ENCODE measurements at regions not wholly inside any gene's neighbourhood (a gene's known extent, or its start where the extent isn't known, plus 50 kb on each side); places are given as distances from the start of the nearest gene placed in this dataset.

DNA sequence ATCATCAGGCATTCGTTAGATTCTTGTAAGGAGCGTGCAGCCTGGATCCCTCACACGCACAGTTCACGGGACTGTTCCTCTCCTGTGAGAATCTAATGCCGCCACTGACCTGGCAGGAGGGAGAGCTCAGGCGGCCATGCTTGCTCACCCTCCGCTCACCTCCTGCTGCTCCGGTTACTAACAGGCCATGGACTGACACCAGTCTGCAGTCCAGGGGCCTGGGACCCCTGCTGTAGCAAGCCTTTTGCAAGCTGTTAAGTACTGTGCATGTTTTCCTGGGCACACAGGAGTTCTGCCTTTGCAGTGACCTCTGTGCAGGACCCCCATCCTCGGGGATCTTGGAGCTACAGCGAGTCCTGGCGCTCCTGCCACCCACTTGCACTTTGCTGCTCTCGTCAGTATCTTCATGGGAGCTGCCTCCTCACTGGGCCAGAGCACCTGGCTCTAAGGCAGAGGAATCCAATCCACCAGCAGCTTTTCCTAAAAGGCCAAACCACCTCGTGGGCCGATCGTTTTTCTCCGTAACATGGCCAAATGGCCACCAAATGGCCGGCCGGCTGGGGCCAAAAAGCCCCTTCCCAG, 230.6 kb downstream of the FOXL1 start:
- FAIRE-seq, result no peak

- FAIRE-seq, result no peak
Measured at GRCh38 chr16:86809458-86809955, 231.2 kb downstream of the FOXL1 start.

- no peak for FAIRE-seq
Measured at GRCh38 chr16:86810062-86810461, 231.7 kb downstream of the FOXL1 start.

DNA sequence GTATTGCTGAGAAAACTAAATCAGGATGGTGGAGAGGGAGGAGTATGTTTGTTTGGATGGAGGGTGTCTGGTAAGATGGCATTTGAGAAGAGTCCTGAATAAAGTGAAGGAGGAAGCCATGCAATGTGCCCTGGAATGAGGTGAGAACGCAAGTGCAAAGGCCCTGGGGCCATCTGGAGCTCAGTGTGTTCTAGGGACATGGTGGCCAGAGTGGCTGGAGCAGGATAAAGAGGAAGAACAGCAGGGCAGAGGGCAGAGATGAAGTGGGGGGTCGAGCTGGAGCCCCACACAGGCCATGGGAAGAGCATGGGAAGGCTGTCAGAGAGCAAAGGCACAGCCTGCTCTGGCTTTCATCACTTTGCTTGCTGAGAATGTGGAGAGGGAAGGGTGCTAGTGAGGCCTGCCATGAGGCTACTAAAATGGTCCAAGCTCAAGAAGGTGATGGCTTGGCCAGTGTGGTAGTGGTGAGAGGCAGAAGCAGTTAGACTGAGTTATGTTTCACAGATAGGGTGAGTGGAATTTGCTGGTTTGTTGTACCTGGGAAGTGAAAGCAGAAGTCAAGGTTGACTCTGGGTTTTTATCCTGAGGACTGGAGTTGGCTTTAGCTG, 234.1 kb downstream of the FOXL1 start:
- no peak for FAIRE-seq

DNA sequence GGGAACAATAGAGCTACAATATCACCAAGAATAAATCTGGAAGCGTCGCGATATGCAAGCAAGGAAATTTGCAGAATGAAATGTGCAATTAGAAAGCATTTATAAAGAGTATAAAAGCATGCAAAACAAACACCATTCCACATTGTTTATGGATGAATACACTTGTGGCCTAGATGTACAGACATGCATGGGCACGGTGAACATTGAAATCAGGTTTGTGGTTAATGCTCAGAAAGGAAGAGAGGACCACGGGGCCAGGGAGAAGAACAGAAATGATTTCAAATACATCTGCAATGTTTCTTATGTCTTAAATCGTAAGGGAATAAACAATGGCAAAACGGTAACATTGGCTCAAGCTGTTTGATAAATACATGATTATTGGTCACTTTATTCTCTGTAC, 235.9 kb downstream of the FOXL1 start:
- FAIRE-seq, result no peak

DNA sequence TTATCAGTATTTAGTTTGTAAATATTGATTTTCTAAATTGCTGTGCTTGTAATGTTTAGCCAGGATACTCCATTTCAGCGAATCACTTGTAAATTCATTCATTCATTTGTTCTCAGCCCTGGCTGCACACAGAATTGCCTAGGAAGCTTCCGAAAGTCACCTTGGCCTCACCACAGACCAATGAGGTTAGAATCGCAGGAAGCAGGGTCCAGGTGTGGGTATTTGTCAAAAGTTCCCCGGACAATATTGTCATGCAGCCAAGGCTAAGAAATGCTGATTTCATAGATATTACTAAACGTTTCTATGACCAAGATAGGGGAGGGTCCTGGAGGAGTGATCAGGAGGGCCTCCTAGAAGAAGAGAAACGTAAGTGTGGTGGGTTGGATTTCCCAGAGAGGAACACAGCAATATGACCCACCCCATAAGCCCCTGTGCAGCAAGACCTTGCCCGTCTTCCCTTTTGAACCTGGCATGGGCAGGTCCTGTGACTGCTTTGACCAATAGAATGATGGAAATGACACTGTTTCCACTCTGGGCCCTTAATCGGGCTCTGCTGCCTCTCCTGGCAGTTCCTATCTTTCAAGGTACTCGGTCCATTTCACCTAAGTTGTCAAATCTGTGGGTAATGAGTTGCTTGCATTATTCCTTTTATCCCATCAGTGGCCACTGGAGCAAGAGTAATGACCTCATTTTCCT, 238.7 kb downstream of the FOXL1 start:
- no peak for FAIRE-seq

- no peak for FAIRE-seq
Measured at GRCh38 chr16:86818671-86819532, 240.6 kb downstream of the FOXL1 start.

DNA sequence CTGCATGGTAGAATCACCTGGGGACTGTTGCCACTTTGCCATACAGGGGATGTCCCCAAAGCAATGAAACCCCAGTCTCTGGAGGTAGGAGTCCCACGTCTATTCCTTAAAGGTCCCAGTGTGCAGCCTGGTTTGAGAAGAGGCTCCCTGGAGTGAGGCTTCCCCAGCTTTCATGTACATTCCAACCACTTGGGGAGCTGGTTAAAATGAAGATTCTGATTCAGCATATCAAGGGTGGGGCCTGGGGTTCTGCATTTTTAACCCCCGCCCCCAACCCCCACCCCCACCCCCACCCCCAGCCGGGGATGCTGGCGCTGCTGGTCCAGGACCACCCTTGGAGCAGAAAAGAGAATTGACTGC, 241.2 kb downstream of the FOXL1 start:
- no peak for FAIRE-seq

- no peak for FAIRE-seq
Measured at GRCh38 chr16:86821895-86822294, 243.5 kb downstream of the FOXL1 start.

- no peak for FAIRE-seq
Measured at GRCh38 chr16:86823125-86823524, 244.8 kb downstream of the FOXL1 start.

DNA sequence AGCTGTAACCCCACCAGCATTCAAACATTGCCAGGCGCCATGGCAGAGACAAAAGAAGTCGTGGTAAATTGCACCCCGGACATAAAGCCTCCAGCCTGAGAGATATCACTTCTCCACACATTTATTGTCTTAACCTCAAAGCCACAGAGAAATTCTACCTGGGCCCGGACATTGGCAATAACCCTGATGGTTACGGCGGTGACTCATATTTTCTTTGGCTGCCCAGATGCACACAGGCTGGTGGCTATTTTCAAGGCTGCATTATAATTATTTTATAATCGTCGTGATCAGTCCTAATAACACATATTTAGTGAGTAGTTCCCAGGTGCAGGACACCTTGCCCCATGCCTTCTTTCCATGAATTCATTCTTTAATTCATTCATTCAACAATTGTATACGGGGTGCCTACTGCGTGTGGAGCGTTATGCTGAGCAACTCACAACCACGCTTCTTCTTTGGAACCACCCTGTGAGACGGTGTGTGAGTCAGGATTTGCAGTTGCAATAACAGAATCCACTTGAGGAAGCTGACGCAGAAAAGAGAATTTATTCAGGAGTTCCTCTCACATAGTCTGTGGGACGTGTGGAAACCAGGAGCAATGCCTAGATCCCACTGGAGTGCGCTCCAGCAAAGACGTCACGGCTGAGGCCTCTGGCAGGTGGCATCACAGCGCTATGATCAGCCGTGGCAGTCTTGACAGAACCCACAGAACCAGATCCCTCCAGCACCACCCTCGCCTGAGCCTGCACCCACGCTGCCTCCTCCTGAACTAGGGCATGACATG, 245.7 kb downstream of the FOXL1 start:
- no peak for FAIRE-seq

DNA sequence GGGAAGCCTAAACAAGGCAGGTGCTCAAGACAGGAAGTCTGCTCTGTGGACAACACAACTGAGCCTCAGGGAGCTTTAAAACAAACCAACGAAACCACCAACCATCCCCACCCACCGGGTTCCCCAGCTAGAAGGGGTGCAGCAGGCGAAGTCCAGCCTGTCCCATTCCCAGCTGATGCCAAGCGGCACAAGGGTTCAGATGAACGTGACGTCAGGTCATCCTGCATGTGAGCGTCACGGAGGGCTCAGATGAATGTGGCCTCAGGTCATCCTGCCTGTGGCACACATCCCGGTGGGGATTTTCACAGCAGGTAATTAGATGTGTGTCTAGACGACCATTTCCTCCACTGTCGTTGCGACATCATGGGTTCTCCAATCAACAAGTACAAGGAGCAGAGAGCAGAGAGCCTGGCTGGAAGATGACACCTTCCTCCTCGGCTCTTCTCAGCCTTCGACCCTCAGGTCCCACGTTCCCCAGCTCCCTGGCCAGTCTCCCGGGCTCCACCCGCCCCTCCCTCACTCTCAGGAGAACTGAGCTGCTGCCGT, 246.5 kb downstream of the FOXL1 start:
- no peak for FAIRE-seq

DNA sequence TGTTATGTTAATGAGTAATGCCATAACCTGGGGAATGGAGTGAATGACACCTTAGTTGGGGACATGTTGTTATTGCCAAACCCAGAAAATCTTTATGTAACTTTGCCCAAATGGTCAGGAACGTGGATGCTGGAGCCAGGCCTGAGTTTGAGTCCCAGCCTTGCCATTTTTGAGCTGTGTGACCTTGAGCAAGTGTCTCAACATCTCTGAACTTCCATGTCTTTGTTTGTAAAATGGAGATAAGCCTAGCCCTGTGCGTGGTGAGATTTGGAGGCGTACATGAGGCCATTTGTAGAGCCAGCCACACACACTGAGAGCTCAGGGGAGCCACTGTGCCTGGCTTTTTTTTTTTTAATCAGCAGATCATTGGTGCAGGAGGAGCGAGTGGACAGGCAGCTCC, 247.3 kb downstream of the FOXL1 start:
- no peak for FAIRE-seq

DNA sequence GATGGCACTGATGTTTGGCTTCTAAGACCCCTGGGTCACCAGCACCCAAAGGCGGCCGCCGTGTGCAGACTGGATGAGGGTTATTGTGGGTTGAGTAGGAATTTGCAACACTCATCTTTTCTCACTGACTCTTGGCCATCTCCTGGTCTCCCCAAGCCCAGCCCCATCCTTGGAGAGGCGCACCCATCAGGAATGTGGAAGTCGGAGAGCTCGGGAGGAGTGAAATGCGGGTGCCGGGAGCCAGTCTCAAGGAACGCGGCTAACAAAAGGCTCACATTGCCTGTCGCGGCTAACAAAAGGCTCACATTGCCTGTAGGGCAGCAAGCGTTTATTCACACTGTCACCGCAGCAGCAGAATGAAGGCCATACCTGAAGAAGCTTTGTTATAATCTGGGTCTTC, 248.6 kb downstream of the FOXL1 start:
- no peak for FAIRE-seq

DNA sequence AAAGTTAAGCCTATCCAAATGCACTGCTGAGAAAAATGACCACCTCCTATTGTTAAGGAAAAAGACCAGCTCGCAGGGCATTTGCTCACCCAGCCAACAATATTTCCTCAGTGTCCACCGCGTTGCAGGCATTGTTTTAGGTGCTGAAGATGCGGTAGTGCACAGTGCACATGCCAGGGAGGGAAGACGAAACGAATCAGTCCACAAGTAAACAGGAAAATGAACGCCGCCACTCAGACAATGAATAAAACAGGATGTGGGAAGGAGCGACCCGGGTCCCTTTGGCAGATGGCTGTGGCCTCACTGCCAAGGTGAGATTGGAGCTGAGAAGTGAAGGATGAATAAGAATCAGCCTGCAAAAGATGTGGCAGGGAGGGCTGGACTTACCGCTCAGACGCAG, 249.2 kb downstream of the FOXL1 start:
- no peak for FAIRE-seq

- FAIRE-seq, result no peak
Measured at GRCh38 chr16:86828202-86828601, 249.9 kb downstream of the FOXL1 start.

DNA sequence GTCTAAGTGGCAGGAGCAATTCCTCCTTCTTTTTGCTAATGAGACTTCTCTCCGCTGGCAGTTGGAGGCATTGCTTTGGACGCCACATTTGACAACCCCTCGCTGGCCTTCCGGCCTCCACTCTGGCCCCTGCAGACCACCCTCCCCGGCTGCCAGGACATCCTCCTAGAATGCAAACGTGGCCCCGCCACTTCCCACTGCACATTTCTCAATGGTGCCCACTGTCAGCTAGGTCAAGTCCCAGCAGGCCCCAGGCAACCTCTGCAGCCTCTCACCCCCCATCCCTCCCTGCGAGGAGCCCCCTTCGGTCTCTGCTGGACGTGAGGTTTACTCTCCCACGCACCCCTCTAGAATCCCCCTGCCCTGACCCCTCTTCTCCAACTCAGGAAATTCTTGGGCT, 250.3 kb downstream of the FOXL1 start:
- FAIRE-seq, result no peak

DNA sequence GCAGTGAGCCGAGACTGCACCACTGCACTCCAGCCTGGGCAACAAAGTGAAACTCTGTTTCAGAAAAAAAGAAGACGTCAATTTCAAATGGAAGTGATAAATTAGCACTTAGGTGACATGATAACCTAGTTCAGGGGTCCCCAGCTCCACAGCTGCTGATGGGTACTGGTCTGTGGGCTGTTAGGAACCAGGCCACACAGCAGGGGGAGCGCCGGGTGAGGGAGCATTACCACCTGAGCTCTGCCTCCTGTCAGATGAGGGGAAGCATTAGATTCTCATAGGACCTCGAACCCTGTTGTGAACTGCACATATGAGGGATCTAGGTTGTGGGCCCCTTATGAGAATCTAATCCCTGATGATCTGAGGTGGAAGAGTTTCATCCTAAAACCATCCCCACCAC, 253.0 kb downstream of the FOXL1 start:
- no peak for FAIRE-seq

DNA sequence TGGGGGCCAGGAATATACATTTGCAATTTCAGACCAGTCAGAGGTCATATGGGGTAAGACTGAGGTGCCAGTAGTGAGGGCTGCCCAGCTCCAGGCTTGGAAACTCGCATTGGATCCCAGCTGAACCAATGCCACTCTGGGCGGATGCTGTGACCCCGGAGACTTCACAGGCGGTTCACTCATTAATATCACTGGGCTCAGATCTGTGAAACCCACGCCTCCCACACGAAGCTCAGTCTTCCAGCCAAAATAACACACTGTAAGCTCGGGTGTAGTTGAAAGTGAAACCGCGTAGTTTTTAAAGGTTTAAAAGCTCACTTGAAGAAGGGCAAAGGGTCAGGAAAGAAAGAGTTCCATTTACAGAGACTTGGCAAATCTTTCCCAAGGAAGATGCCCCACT, 254.8 kb downstream of the FOXL1 start:
- FAIRE-seq, result no peak

- no peak for FAIRE-seq
Measured at GRCh38 chr16:86834451-86835035, 256.2 kb downstream of the FOXL1 start.

GRCh38 chr16:86835982-86836381, 257.6 kb downstream of the FOXL1 start:
- no peak for FAIRE-seq
